Panc1 (cell line): ENCODE measurements at regions not wholly inside any gene's neighbourhood (a gene's known extent, or its start where the extent isn't known, plus 50 kb on each side); places are given as distances from the start of the nearest gene placed in this dataset.

Source experiments
- POLR2AphosphoS5 ChIP-seq: IDR thresholded peaks from 2 replicates; pipeline ENCODE4 v1.6.1; 2012; ENCODE audit warnings: mild to moderate bottlenecking, low read depth, low read length, moderate library complexity
- TCF7L2 ChIP-seq: IDR thresholded peaks from 2 replicates; pipeline ENCODE4 v1.6.1; 2011; ENCODE audit warnings: mild to moderate bottlenecking, low read depth, low read length, inconsistent platforms
- TF ChIP-seq, protein P1 (sequence below): fragments of 450-650 bp; IDR thresholded peaks from 2 replicates; pipeline ENCODE4 v1.5.1; 2017; ENCODE audit warnings: mild to moderate bottlenecking

DNA sequence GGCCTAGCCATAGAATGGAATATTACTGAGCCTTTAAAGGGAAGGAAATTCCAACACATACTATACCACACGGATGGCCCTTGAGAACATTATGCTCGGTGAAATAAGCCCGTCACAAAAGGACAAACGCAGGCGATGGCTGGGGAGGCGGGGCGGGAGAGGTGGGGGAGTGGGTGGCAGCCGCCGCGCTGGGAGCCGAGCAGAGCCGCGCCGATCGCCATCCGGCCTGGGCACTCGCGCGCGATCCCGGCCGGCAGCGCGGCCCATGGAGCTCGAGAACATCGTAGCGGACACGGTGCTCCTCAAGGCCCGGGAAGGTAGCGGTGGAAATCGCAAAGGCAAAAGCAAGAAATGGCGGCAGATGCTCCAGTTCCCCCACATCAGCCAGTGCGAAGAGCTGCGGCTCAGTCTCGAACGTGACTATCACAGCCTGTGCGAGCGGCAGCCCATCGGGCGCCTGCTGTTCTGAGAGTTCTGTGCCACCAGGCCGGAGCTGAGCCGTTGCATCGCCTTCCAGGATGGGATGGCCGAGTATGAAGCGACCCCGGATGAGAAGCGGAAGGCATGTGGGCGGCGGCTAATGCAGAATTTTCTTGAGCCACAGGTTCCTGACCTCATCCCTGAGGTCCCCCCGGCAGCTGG is 140.1 kb downstream of the ZDHHC20 start:
- TF ChIP-seq POLR2AphosphoS5 (no peak), TCF7L2 (no peak)
- TF ChIP-seq, protein P1, sequence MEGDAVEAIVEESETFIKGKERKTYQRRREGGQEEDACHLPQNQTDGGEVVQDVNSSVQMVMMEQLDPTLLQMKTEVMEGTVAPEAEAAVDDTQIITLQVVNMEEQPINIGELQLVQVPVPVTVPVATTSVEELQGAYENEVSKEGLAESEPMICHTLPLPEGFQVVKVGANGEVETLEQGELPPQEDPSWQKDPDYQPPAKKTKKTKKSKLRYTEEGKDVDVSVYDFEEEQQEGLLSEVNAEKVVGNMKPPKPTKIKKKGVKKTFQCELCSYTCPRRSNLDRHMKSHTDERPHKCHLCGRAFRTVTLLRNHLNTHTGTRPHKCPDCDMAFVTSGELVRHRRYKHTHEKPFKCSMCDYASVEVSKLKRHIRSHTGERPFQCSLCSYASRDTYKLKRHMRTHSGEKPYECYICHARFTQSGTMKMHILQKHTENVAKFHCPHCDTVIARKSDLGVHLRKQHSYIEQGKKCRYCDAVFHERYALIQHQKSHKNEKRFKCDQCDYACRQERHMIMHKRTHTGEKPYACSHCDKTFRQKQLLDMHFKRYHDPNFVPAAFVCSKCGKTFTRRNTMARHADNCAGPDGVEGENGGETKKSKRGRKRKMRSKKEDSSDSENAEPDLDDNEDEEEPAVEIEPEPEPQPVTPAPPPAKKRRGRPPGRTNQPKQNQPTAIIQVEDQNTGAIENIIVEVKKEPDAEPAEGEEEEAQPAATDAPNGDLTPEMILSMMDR, result no peak
